GM06990 (cell line): ENCODE measurements at regions not wholly inside any gene's neighbourhood (a gene's known extent, or its start where the extent isn't known, plus 50 kb on each side); places are given as distances from the start of the nearest gene placed in this dataset.
"Not testable (repeated sequence)": the region's sequence is repeated elsewhere in the genome, so short reads cannot be mapped to it uniquely, and the experiment has no call there.

Experiments
- DNase-seq: peaks from one replicate; pipeline ENCODE4 v3.0.0-alpha.2; 2011; ENCODE audit not compliant: insufficient read length; ENCODE audit errors: extremely low read depth
- H3K27me3 ChIP-seq: replicated peaks from 2 replicates; pipeline ENCODE4 v1.6.0; 2011; ENCODE audit warnings: low read length; ENCODE audit not compliant: control insufficient read depth, insufficient read depth
- H3K36me3 ChIP-seq: 2 replicates; pipeline ENCODE4 v1.5.1; 2011; ENCODE audit warnings: low read length; ENCODE audit not compliant: control insufficient read depth, insufficient read depth
- H3K4me3 ChIP-seq: replicated peaks from 2 replicates; pipeline ENCODE4 v1.5.1; 2011; ENCODE audit warnings: low read depth, mild to moderate bottlenecking, control low read depth, low read length
- TF ChIP-seq, protein P1 (sequence below): IDR thresholded peaks from 2 replicates; pipeline ENCODE4 v1.5.1; 2011; ENCODE audit warnings: low read length, control low read depth, mild to moderate bottlenecking, inconsistent platforms; ENCODE audit not compliant: insufficient read depth, poor library complexity, severe bottlenecking

DNA sequence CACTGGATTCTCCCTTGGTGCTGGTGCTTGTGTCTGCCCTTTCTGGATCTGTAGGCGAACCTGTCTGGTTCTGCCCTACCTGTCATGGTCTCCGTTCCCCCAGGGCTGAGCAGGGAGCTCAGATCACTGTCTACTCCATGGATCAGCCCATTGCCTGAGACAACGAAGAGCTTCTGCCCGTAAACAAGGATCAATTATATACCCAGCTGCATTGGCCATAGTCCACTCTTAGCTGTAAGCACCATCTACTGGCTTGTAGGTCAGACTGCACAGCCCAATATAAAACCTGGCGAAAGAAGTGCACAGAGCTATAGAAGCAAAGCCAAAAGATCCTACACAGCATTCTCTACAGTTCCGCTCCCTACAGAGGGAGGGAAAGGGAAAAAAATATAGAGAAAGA lies 181.5 kb upstream of the RPS23 start:
- no peak overlapping the region for H3K4me3 ChIP-seq
- TF ChIP-seq, protein P1, sequence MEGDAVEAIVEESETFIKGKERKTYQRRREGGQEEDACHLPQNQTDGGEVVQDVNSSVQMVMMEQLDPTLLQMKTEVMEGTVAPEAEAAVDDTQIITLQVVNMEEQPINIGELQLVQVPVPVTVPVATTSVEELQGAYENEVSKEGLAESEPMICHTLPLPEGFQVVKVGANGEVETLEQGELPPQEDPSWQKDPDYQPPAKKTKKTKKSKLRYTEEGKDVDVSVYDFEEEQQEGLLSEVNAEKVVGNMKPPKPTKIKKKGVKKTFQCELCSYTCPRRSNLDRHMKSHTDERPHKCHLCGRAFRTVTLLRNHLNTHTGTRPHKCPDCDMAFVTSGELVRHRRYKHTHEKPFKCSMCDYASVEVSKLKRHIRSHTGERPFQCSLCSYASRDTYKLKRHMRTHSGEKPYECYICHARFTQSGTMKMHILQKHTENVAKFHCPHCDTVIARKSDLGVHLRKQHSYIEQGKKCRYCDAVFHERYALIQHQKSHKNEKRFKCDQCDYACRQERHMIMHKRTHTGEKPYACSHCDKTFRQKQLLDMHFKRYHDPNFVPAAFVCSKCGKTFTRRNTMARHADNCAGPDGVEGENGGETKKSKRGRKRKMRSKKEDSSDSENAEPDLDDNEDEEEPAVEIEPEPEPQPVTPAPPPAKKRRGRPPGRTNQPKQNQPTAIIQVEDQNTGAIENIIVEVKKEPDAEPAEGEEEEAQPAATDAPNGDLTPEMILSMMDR: no peak

DNA sequence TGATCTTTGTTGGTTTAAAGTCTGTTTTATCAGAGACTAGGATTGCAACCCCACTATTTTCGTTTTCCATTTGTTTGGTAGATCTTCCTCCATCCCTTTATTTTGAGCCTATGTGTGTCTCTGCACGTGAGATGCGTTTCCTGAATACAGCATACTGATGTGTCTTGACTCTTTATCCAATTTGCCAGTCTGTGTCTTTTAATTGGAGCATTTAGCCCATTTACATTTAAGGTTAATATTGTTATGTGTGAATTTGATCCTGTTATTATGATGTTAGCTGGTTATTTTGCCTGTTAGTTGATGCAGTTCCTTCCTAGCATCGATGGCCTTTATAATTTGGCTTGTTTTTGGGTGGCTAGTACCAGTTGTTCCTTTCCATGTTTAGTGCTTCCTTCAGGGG lies 177.2 kb upstream of the RPS23 start:
- H3K4me3 ChIP-seq, H3K27me3 ChIP-seq, DNase-seq, H3K36me3 ChIP-seq: not testable (repeated sequence)

More for the DNA sequence above, 181.5 kb upstream of the RPS23 start:
- no peaks in the 10 kb centered on the region for H3K36me3 ChIP-seq
- no peak for DNase-seq
- no peaks in the 10 kb centered on the region for H3K27me3 ChIP-seq

DNA sequence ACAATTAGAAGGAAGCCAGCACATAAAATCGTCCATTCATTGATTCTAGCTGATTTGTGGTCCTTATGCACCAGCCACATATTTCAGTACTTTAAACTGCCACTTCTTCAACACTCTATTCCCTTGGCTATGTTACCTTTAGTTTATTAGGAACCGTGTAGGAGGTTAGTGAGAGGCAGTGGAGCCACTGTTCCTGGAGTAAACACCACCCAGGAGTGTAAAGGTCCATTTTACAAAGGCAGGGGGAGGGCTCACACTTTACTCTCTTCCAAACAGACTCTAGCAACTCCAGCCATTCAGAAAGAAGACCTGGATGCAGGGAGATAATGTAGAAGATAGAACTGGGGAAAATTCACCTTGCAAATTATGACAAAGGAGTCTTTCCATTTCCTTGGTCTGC lies 170.2 kb upstream of the RPS23 start:
- DNase-seq: no peak
- TF ChIP-seq, protein P1: no peak
- Histone ChIP-seq H3K27me3 (no peaks in the 10 kb centered on the region), H3K4me3 (no peak overlapping the region), H3K36me3 (no peaks in the 10 kb centered on the region)

DNA sequence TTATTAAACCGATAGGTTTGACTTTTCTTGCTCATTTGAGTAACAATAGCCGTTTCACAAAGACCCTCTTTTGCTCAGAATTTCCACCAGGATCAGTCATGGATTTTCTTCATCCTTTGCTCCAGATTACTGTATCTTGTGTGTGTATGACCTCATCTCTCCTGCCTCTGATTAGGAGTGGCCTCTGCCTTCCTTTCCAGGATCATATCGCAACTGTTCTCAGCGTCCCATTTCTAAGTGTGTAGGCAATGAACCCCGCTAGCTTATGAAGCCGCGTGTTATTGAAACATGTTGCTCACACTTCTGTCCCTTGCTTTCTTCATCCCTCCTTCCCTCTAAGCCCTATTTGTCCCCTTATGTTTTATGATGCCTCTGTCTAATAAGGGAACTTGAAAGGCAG lies 169.8 kb upstream of the RPS23 start:
- Histone ChIP-seq H3K36me3 (no peaks in the 10 kb centered on the region), H3K4me3 (no peak overlapping the region), H3K27me3 (no peaks in the 10 kb centered on the region)
- no peak for DNase-seq
- TF ChIP-seq, protein P1: no peak

DNA sequence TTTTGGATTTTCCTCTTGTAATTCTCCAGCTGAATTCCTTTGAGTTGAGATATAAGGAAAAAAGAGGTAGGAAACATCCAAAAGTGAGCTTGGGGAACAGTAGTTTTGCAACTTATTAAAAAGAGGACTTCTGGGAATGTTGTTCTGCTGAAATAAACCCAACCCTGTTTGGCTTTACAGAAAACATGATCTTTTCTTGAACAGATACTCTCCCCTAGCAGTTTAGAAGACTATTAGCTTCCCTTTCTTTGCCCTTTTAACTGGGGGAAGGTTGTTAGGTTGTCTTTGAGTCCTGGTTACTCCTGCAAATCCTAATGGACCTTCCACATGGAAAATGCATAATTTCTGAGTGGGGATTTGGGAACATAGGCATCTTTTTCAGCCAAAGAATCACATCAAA lies 168.7 kb upstream of the RPS23 start:
- DNase-seq: no peak
- no peaks in the 10 kb centered on the region for H3K27me3 ChIP-seq
- TF ChIP-seq, protein P1: no peak
- no peaks in the 10 kb centered on the region for H3K36me3 ChIP-seq
- no peak overlapping the region for H3K4me3 ChIP-seq

DNA sequence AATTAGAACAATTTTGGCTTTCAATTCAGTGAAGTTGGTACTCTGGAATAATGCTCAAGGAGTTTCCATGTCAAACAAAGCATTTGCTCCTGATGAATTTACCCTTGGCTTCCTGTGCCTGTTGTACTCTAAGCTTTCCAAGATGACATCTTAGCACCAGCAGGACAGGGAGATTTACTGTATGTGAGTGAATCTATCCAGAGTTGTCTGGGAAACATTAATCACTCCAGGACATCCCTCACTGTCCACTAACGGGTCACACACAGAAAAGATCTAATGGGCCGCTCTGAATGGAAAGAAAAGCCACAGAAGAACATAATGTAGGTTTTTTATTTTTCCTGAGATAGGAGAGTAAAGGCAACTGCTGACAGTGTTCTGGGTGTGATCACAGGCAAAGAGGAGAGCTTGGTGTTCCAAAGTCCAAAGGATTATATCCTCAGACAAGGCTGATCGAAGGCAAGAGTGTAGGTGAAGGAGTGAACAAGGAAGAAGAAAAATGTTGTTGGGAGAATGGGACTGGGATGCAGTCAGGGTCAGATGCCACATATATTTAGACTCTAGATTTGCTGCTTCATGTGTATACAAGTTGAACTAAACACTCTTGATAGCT lies 167.7 kb upstream of the RPS23 start:
- DNase-seq: no peak
- Histone ChIP-seq H3K4me3 (no peak overlapping the region), H3K36me3 (no peaks in the 10 kb centered on the region), H3K27me3 (no peaks in the 10 kb centered on the region)
- TF ChIP-seq, protein P1: no peak
